GM23338 (cell line): ENCODE measurements at regions not wholly inside any gene's neighbourhood (a gene's known extent, or its start where the extent isn't known, plus 50 kb on each side); places are given as distances from the start of the nearest gene placed in this dataset.

Source experiments
- CREB1 ChIP-seq: fragments of 250-450 bp; sonication (Bioruptor Pico); IDR thresholded peaks from 2 replicates; pipeline ENCODE4 v1.5.0; 2020; ENCODE audit warnings: low read depth, mild to moderate bottlenecking, moderate library complexity
- EZH2 ChIP-seq: fragments of 200-600 bp; sonication (generic); IDR thresholded peaks from one replicate; pipeline ENCODE4 v1.8.0; 2017; ENCODE audit warnings: antibody characterized with exemption, mild to moderate bottlenecking, low read depth; ENCODE audit not compliant: unreplicated experiment
- EZH2phosphoT487 ChIP-seq: fragments of 200-600 bp; sonication (generic); IDR thresholded peaks from one replicate; pipeline ENCODE4 v1.8.1; 2018; ENCODE audit warnings: antibody characterized with exemption; ENCODE audit not compliant: unreplicated experiment
- JUNB ChIP-seq: IDR thresholded peaks from one replicate; pipeline ENCODE4 v1.6.1; 2016; ENCODE audit warnings: antibody characterized with exemption; ENCODE audit not compliant: unreplicated experiment
- POLR2AphosphoS5 ChIP-seq: IDR thresholded peaks from 2 replicates; pipeline ENCODE4 v1.6.1; 2016; ENCODE audit warnings: antibody characterized with exemption, low read depth
- TF ChIP-seq, protein P1 (sequence below), 2 experiments: fragments of 200-600 bp in 1 of 2; sonication (generic) in 1 of 2; conservative IDR thresholded peaks; 2 replicates each; pipeline versions ENCODE4 v1.5.1 to v1.6.1; 2016 to 2017; ENCODE audit warnings: antibody characterized with exemption in 2 of 2, low read depth in 2 of 2, mild to moderate bottlenecking in 2 of 2, moderate library complexity in 1 of 2
- TF ChIP-seq, protein P2 (sequence below): IDR thresholded peaks from one replicate; pipeline ENCODE4 v1.6.1; 2018; ENCODE audit warnings: antibody characterized with exemption; ENCODE audit not compliant: unreplicated experiment
- TF ChIP-seq, protein P3 (sequence below): IDR thresholded peaks from 2 replicates; pipeline ENCODE4 v1.6.1; 2016; ENCODE audit warnings: antibody characterized with exemption

DNA sequence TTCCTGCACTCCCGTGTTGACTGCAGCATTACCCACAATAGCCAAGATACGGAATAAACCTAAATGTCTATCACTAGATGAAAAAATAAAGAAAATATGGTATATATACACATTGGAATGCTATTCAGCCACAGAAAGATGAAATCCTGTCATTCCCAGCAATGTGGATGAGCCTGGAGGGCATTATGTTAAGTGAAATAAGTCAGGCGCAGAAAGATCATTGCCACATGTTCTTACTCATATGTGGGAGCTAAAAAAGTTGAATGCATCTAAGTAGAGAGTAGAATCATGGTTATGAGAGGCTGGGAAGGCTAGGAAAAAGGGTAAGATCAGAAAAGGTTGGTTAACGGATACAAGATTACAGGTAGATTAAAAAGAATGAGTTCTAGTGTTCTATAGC lies 219.1 kb upstream of the MKI67 start:
- TF ChIP-seq, protein P1, sequence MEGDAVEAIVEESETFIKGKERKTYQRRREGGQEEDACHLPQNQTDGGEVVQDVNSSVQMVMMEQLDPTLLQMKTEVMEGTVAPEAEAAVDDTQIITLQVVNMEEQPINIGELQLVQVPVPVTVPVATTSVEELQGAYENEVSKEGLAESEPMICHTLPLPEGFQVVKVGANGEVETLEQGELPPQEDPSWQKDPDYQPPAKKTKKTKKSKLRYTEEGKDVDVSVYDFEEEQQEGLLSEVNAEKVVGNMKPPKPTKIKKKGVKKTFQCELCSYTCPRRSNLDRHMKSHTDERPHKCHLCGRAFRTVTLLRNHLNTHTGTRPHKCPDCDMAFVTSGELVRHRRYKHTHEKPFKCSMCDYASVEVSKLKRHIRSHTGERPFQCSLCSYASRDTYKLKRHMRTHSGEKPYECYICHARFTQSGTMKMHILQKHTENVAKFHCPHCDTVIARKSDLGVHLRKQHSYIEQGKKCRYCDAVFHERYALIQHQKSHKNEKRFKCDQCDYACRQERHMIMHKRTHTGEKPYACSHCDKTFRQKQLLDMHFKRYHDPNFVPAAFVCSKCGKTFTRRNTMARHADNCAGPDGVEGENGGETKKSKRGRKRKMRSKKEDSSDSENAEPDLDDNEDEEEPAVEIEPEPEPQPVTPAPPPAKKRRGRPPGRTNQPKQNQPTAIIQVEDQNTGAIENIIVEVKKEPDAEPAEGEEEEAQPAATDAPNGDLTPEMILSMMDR (conservative IDR thresholded peaks at IDR 0.05; ENCODE audit: low read depth in 2 of 2): no peak
- no peak for TF ChIP-seq EZH2phosphoT487
- TF ChIP-seq POLR2AphosphoS5: no peak
- no peak for TF ChIP-seq JUNB
- TF ChIP-seq EZH2: no peak
- TF ChIP-seq CREB1: no peak
- TF ChIP-seq, protein P2, sequence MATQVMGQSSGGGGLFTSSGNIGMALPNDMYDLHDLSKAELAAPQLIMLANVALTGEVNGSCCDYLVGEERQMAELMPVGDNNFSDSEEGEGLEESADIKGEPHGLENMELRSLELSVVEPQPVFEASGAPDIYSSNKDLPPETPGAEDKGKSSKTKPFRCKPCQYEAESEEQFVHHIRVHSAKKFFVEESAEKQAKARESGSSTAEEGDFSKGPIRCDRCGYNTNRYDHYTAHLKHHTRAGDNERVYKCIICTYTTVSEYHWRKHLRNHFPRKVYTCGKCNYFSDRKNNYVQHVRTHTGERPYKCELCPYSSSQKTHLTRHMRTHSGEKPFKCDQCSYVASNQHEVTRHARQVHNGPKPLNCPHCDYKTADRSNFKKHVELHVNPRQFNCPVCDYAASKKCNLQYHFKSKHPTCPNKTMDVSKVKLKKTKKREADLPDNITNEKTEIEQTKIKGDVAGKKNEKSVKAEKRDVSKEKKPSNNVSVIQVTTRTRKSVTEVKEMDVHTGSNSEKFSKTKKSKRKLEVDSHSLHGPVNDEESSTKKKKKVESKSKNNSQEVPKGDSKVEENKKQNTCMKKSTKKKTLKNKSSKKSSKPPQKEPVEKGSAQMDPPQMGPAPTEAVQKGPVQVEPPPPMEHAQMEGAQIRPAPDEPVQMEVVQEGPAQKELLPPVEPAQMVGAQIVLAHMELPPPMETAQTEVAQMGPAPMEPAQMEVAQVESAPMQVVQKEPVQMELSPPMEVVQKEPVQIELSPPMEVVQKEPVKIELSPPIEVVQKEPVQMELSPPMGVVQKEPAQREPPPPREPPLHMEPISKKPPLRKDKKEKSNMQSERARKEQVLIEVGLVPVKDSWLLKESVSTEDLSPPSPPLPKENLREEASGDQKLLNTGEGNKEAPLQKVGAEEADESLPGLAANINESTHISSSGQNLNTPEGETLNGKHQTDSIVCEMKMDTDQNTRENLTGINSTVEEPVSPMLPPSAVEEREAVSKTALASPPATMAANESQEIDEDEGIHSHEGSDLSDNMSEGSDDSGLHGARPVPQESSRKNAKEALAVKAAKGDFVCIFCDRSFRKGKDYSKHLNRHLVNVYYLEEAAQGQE: no peak
- TF ChIP-seq, protein P3, sequence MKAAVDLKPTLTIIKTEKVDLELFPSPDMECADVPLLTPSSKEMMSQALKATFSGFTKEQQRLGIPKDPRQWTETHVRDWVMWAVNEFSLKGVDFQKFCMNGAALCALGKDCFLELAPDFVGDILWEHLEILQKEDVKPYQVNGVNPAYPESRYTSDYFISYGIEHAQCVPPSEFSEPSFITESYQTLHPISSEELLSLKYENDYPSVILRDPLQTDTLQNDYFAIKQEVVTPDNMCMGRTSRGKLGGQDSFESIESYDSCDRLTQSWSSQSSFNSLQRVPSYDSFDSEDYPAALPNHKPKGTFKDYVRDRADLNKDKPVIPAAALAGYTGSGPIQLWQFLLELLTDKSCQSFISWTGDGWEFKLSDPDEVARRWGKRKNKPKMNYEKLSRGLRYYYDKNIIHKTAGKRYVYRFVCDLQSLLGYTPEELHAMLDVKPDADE: no peak
